Esophagus squamous epithelium (tissue), 5 donors: ENCODE measurements at regions not wholly inside any gene's neighbourhood (a gene's known extent, or its start where the extent isn't known, plus 50 kb on each side); places are given as distances from the start of the nearest gene placed in this dataset.
"Not testable (repeated sequence)": the region's sequence is repeated elsewhere in the genome, so short reads cannot be mapped to it uniquely, and the experiment has no call there.

ENCODE experiments used
- DNase-seq: peaks from one replicate; lab custom pipeline; 2025; lab: John Stamatoyannopoulos, UW
- H3K27ac ChIP-seq, 4 donors: fragments of 200-600 bp; sonication (generic); one replicate each; pipeline ENCODE4 v1.5.1; 2016 to 2019; ENCODE audit warnings: mild to moderate bottlenecking in 1 of 4
- H3K27me3 ChIP-seq, 4 donors: fragments of 200-600 bp; sonication (generic); 1 replicate in 3 of 4; 2 replicates in 1 of 4; pipeline versions ENCODE4 v1.5.1 to v1.6.0; 2017 to 2021; ENCODE audit warnings: antibody characterized with exemption in 1 of 4
- H3K36me3 ChIP-seq, 3 donors: fragments of 200-600 bp; sonication (generic); one replicate each; pipeline ENCODE4 v1.5.1; 2016 to 2019
- H3K4me1 ChIP-seq, 3 donors: fragments of 200-600 bp; sonication (generic); one replicate each; pipeline ENCODE4 v1.5.1; 2017 to 2019
- H3K4me3 ChIP-seq, 4 donors: fragments of 200-600 bp; sonication (generic); 1 replicate in 3 of 4; 2 replicates in 1 of 4; pipeline ENCODE4 v1.5.1; 2016 to 2019; ENCODE audit warnings: mild to moderate bottlenecking in 2 of 4, moderate library complexity in 1 of 4
- H3K9me3 ChIP-seq, 3 donors: fragments of 200-600 bp; sonication (generic); one replicate each; pipeline ENCODE4 v1.5.1; 2016 to 2019
- CTCF ChIP-seq, 6 experiments: fragments of 450-650 bp in 4 of 6; fragments of 200-600 bp in 2 of 6; sonication (generic) in 2 of 6; IDR thresholded peaks; one replicate each; pipeline ENCODE4 v1.5.1; 2016 to 2019; ENCODE audit warnings: antibody characterized with exemption in 6 of 6, mild to moderate bottlenecking in 4 of 6, moderate library complexity in 4 of 6
- POLR2A ChIP-seq, 4 donors: fragments of 450-650 bp; IDR thresholded peaks; one replicate each; pipeline ENCODE4 v1.6.1; 2017; ENCODE audit warnings: antibody characterized with exemption in 4 of 4, mild to moderate bottlenecking in 4 of 4, moderate library complexity in 3 of 4
- WGBS, 2 donors: methylation state at CpG; one replicate each; pipeline ENCODE4 v1.1.5; 2018; 5-methylcytosine and 5-hydroxymethylcytosine counted together
- intact Hi-C: fragments of 100-400 bp; cut with DNase I; formaldehyde crosslinking; loops from one replicate; pipeline ENCODE4 v1.15.0; 2022
- donor health status: DM: yes; HTN: yes; CAD: no.

- TF ChIP-seq CTCF (IDR thresholded peaks at IDR 0.05): no peak
- TF ChIP-seq POLR2A (IDR thresholded peaks at IDR 0.05): no peak
- Histone ChIP-seq H3K36me3 (no peaks in the 10 kb centered on the region), H3K9me3 (no peaks in the 10 kb centered on the region), H3K27ac (no peak overlapping the region), H3K27me3 (no peaks in the 10 kb centered on the region), H3K4me1 (no peaks in the 10 kb centered on the region), H3K4me3 (no peak overlapping the region)
- intact Hi-C loops: no loop called here
- WGBS, 2 donors: 81 to 83% methylated on average over 3 of the region's 3 CpGs
- no peak for DNase-seq
Measured at GRCh38 chr15:96487245-96487644, 156.7 kb downstream of the NR2F2 start.

- DNase-seq, H3K27ac ChIP-seq, H3K27me3 ChIP-seq, H3K36me3 ChIP-seq, intact Hi-C loops, H3K4me1 ChIP-seq, H3K9me3 ChIP-seq, H3K4me3 ChIP-seq: not testable (repeated sequence)
- WGBS, 2 donors: 85 to 86% methylated on average over 11 of the region's 15 CpGs
Measured at GRCh38 chr15:96491066-96491699, 160.7 kb downstream of the NR2F2 start.

- H3K9me3 ChIP-seq, intact Hi-C loops, H3K27ac ChIP-seq, H3K36me3 ChIP-seq, H3K4me3 ChIP-seq, H3K27me3 ChIP-seq, H3K4me1 ChIP-seq, DNase-seq: not testable (repeated sequence)
- WGBS, 2 donors: 87 to 95% methylated on average over 3 to 6 of the region's 58 CpGs
Measured at GRCh38 chr15:96491700-96492644, 161.5 kb downstream of the NR2F2 start.

- Histone ChIP-seq H3K36me3 (no peaks in the 10 kb centered on the region), H3K27ac (no peak overlapping the region), H3K9me3 (no peaks in the 10 kb centered on the region), H3K4me3 (no peak overlapping the region), H3K4me1 (no peaks in the 10 kb centered on the region), H3K27me3 (no peaks in the 10 kb centered on the region)
- no peak for TF ChIP-seq POLR2A (IDR thresholded peaks at IDR 0.05)
- TF ChIP-seq CTCF (IDR thresholded peaks at IDR 0.05): no peak
- intact Hi-C loops: no loop called here
- DNase-seq: no peak
- WGBS, 2 donors: 43 to 46% methylated on average over 3 to 7 of the region's 7 CpGs
Measured at GRCh38 chr15:96494505-96494904, 164.0 kb downstream of the NR2F2 start.

- no peak for DNase-seq
- intact Hi-C loops: no loop called here
- Histone ChIP-seq H3K4me3 (no peak overlapping the region), H3K9me3 (no peaks in the 10 kb centered on the region), H3K36me3 (no peaks in the 10 kb centered on the region), H3K4me1 (no peaks in the 10 kb centered on the region), H3K27ac (no peak overlapping the region), H3K27me3 (no peaks in the 10 kb centered on the region)
- TF ChIP-seq CTCF (IDR thresholded peaks at IDR 0.05): no peak
- no peak for TF ChIP-seq POLR2A (IDR thresholded peaks at IDR 0.05)
- 82 to 83% methylated on average over 5 of the region's 5 CpGs for WGBS, 2 donors
Measured at GRCh38 chr15:96495386-96495785, 164.9 kb downstream of the NR2F2 start.

- no peak for TF ChIP-seq CTCF (IDR thresholded peaks at IDR 0.05)
- no peak for TF ChIP-seq POLR2A (IDR thresholded peaks at IDR 0.05)
- Histone ChIP-seq H3K27ac (no peak overlapping the region), H3K9me3 (no peaks in the 10 kb centered on the region), H3K27me3 (no peaks in the 10 kb centered on the region), H3K36me3 (no peaks in the 10 kb centered on the region), H3K4me3 (no peak overlapping the region), H3K4me1 (no peaks in the 10 kb centered on the region)
- intact Hi-C loops: no loop called here
- WGBS, 2 donors: 73 to 82% methylated on average over 2 to 7 of the region's 7 CpGs
- DNase-seq: no peak
Measured at GRCh38 chr15:96497951-96498350, 167.5 kb downstream of the NR2F2 start.
